Hepatic stellate cell (primary cell): ENCODE measurements at regions not wholly inside any gene's neighbourhood (a gene's known extent, or its start where the extent isn't known, plus 50 kb on each side); places are given as distances from the start of the nearest gene placed in this dataset.
A peak's percentile ranks its signal among the peaks of the same experiment; 100 is the strongest.

ENCODE experiments used
- DNase-seq: peaks from one replicate; pipeline ENCODE4 v3.0.0; 2011; ENCODE audit warnings: low spot score

- no peak for DNase-seq
Observed at GRCh38 chr2:100222844-100223243, 80.5 kb upstream of the AFF3 start.

- no peak for DNase-seq
Observed at GRCh38 chr2:100218552-100218951, 76.2 kb upstream of the AFF3 start.

GRCh38 chr2:100217323-100217722 lies 74.9 kb upstream of the AFF3 start:
- DNase-seq: no peak

GRCh38 chr2:100216015-100216414 lies 73.6 kb upstream of the AFF3 start:
- no peak for DNase-seq

- no peak for DNase-seq
Observed at GRCh38 chr2:100215371-100215770, 73.0 kb upstream of the AFF3 start.

- DNase-seq: no peak
Observed at GRCh38 chr2:100214265-100214971, 72.0 kb upstream of the AFF3 start.

- DNase-seq: no peak
Observed at GRCh38 chr2:100213595-100213994, 71.2 kb upstream of the AFF3 start.

- no peak for DNase-seq
Observed at GRCh38 chr2:100212850-100213249, 70.5 kb upstream of the AFF3 start.

- no peak for DNase-seq
Observed at GRCh38 chr2:100211521-100211920, 69.1 kb upstream of the AFF3 start.

GRCh38 chr2:100208141-100208770 lies 65.9 kb upstream of the AFF3 start:
- DNase-seq: peak; percentile 53

GRCh38 chr2:100207411-100207885 lies 65.1 kb upstream of the AFF3 start:
- no peak for DNase-seq

GRCh38 chr2:100206731-100207255 lies 64.4 kb upstream of the AFF3 start:
- DNase-seq: no peak

- no peak for DNase-seq
Observed at GRCh38 chr2:100205174-100205573, 62.8 kb upstream of the AFF3 start.

- DNase-seq: no peak
Observed at GRCh38 chr2:100202567-100202966, 60.2 kb upstream of the AFF3 start.

- DNase-seq: peak; percentile 43
Observed at GRCh38 chr2:100200985-100201384, 58.6 kb upstream of the AFF3 start.

GRCh38 chr2:100199421-100199820 lies 57.0 kb upstream of the AFF3 start:
- DNase-seq: no peak

- no peak for DNase-seq
Observed at GRCh38 chr2:100198461-100199230, 56.3 kb upstream of the AFF3 start.

- DNase-seq: peak; percentile 74
Observed at GRCh38 chr2:100197631-100198153, 55.3 kb upstream of the AFF3 start.

GRCh38 chr2:100196786-100197494 lies 54.5 kb upstream of the AFF3 start:
- peak; percentile 27 for DNase-seq

- DNase-seq: no peak
Observed at GRCh38 chr2:100195942-100196341, 53.6 kb upstream of the AFF3 start.

GRCh38 chr2:100194951-100195350 lies 52.6 kb upstream of the AFF3 start:
- no peak for DNase-seq

- no peak for DNase-seq
Observed at GRCh38 chr2:100193291-100193710, 50.9 kb upstream of the AFF3 start.
